PC-9 (cell line): ENCODE measurements at regions not wholly inside any gene's neighbourhood (a gene's known extent, or its start where the extent isn't known, plus 50 kb on each side); places are given as distances from the start of the nearest gene placed in this dataset.

ENCODE experiments used
- EZH2 ChIP-seq: fragments of 200-600 bp; sonication (generic); IDR thresholded peaks from 2 replicates; pipeline ENCODE4 v1.8.0; 2017; ENCODE audit warnings: antibody characterized with exemption, low read depth
- TF ChIP-seq, protein P1 (sequence below): fragments of 200-600 bp; sonication (generic); conservative IDR thresholded peaks from 2 replicates; pipeline ENCODE4 v1.6.1; 2017; ENCODE audit warnings: mixed run types, antibody characterized with exemption, mild to moderate bottlenecking, moderate library complexity

- TF ChIP-seq, protein P1, sequence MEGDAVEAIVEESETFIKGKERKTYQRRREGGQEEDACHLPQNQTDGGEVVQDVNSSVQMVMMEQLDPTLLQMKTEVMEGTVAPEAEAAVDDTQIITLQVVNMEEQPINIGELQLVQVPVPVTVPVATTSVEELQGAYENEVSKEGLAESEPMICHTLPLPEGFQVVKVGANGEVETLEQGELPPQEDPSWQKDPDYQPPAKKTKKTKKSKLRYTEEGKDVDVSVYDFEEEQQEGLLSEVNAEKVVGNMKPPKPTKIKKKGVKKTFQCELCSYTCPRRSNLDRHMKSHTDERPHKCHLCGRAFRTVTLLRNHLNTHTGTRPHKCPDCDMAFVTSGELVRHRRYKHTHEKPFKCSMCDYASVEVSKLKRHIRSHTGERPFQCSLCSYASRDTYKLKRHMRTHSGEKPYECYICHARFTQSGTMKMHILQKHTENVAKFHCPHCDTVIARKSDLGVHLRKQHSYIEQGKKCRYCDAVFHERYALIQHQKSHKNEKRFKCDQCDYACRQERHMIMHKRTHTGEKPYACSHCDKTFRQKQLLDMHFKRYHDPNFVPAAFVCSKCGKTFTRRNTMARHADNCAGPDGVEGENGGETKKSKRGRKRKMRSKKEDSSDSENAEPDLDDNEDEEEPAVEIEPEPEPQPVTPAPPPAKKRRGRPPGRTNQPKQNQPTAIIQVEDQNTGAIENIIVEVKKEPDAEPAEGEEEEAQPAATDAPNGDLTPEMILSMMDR: no peak
- no peak for TF ChIP-seq EZH2
Measured at GRCh38 chr5:104048231-104048630, 485.6 kb upstream of the NUDT12 start.
